ENCODE measurements at regions not wholly inside any gene's neighbourhood (a gene's known extent, or its start where the extent isn't known, plus 50 kb on each side); places are given as distances from the start of the nearest gene placed in this dataset.

GRCh38 chr5:152560512-152561137, 155.5 kb upstream of the NMUR2 start:
- peak; percentile 72 for TF ChIP-seq CTCF (conservative IDR thresholded peaks at IDR 0.05; ENCODE audit: low read depth)
- peak; percentile 64 for DNase-seq (ENCODE audit: low spot score)
- ChIA-PET CTCF (interaction anchor here (0.5 to 1.6 kb wide), 22 partner anchors 8 to 1413 kb away, joined by 3 to 18 read pairs (median 4); no protein-coding TSS in a partner anchor), POLR2A (ENCODE audit: low non-redundant PET) (no interaction called here)
- no peak overlapping the region for H3K27ac ChIP-seq

GRCh38 chr5:152568016-152568415, 162.9 kb upstream of the NMUR2 start:
- no peak for TF ChIP-seq CTCF (conservative IDR thresholded peaks at IDR 0.05; ENCODE audit: low read depth)
- CTCF ChIA-PET = interaction anchor here (0.6 kb wide), 2 partner anchors 821 to 1505 kb away, joined by 4 to 7 read pairs; no protein-coding TSS in a partner anchor

GRCh38 chr5:152572812-152573211, 167.7 kb upstream of the NMUR2 start:
- POLR2A ChIA-PET (ENCODE audit: low non-redundant PET) = no interaction called here
- CTCF ChIA-PET = interaction anchor here (1.3 kb wide), 1 partner anchor 13 kb away, joined by 4 read pairs; no protein-coding TSS in a partner anchor
- no peak for TF ChIP-seq CTCF (conservative IDR thresholded peaks at IDR 0.05; ENCODE audit: low read depth)
- no peak overlapping the region for H3K27ac ChIP-seq
- DNase-seq (ENCODE audit: low spot score) = no peak

More at GRCh38 chr5:152568016-152568415, 162.9 kb upstream of the NMUR2 start:
- POLR2A ChIA-PET (ENCODE audit: low non-redundant PET) = no interaction called here
- H3K27ac ChIP-seq = no peak overlapping the region
- no peak for DNase-seq (ENCODE audit: low spot score)

GRCh38 chr5:152584103-152584502, 179.0 kb upstream of the NMUR2 start:
- no peak for TF ChIP-seq CTCF (conservative IDR thresholded peaks at IDR 0.05; ENCODE audit: low read depth)
- POLR2A ChIA-PET (ENCODE audit: low non-redundant PET) = no interaction called here
- CTCF ChIA-PET = no interaction called here
- no peak overlapping the region for H3K27ac ChIP-seq
- no peak for DNase-seq (ENCODE audit: low spot score)

GRCh38 chr5:152592416-152592815, 187.3 kb upstream of the NMUR2 start:
- DNase-seq (ENCODE audit: low spot score) = peak; percentile 7
- POLR2A ChIA-PET (ENCODE audit: low non-redundant PET) = no interaction called here
- CTCF ChIA-PET = interaction anchor here (0.7 kb wide), 2 partner anchors 34 to 200 kb away, joined by 3 to 4 read pairs; no protein-coding TSS in a partner anchor
- H3K27ac ChIP-seq = no peak overlapping the region
- no peak; the same call in 1 of the 2 replicates for TF ChIP-seq CTCF (conservative IDR thresholded peaks at IDR 0.05; ENCODE audit: low read depth)

- CTCF ChIA-PET = interaction anchor here (0.7 kb wide), 1 partner anchor 303 kb away, joined by 3 read pairs; no protein-coding TSS in a partner anchor
- TF ChIP-seq CTCF (conservative IDR thresholded peaks at IDR 0.05; ENCODE audit: low read depth) = no peak
- DNase-seq (ENCODE audit: low spot score) = peak; percentile 10
- POLR2A ChIA-PET (ENCODE audit: low non-redundant PET) = no interaction called here
- no peak overlapping the region for H3K27ac ChIP-seq
Measured at GRCh38 chr5:152593388-152593787, 188.3 kb upstream of the NMUR2 start.

Data from RWPE1 (cell line).